GM06990 (cell line): ENCODE measurements at regions not wholly inside any gene's neighbourhood (a gene's known extent, or its start where the extent isn't known, plus 50 kb on each side); places are given as distances from the start of the nearest gene placed in this dataset.
"Not testable (repeated sequence)": the region's sequence is repeated elsewhere in the genome, so short reads cannot be mapped to it uniquely, and the experiment has no call there.

Experiments
- DNase-seq: peaks from one replicate; pipeline ENCODE4 v3.0.0-alpha.2; 2011; ENCODE audit not compliant: insufficient read length; ENCODE audit errors: extremely low read depth
- H3K27me3 ChIP-seq: replicated peaks from 2 replicates; pipeline ENCODE4 v1.6.0; 2011; ENCODE audit warnings: low read length; ENCODE audit not compliant: control insufficient read depth, insufficient read depth
- H3K36me3 ChIP-seq: 2 replicates; pipeline ENCODE4 v1.5.1; 2011; ENCODE audit warnings: low read length; ENCODE audit not compliant: control insufficient read depth, insufficient read depth
- H3K4me3 ChIP-seq: replicated peaks from 2 replicates; pipeline ENCODE4 v1.5.1; 2011; ENCODE audit warnings: low read depth, mild to moderate bottlenecking, control low read depth, low read length
- TF ChIP-seq, protein P1 (sequence below): IDR thresholded peaks from 2 replicates; pipeline ENCODE4 v1.5.1; 2011; ENCODE audit warnings: low read length, control low read depth, mild to moderate bottlenecking, inconsistent platforms; ENCODE audit not compliant: insufficient read depth, poor library complexity, severe bottlenecking

DNA sequence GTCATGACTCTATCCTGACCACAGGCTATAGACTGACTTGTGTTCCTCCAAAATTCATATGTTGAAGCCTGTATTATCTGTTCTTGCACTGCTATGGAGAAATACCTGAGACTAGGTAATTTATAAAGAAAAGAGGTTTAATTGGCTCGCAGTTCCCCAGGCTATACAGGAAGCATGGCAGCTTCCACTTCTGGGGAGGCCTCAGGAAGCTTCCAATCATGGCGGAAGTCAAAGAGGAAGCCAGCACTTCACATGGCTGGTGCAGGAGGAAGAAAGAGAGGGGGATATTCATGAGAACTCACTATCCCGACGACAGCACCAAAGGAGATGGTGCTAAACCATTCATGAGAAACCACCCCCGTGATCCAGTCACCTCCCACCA lies 84.3 kb upstream of the KDM7A start:
- no peak for DNase-seq
- Histone ChIP-seq H3K4me3 (no peak overlapping the region), H3K36me3 (no peaks in the 10 kb centered on the region), H3K27me3 (no peaks in the 10 kb centered on the region; the same call in 1 of the 2 replicates)
- TF ChIP-seq, protein P1, sequence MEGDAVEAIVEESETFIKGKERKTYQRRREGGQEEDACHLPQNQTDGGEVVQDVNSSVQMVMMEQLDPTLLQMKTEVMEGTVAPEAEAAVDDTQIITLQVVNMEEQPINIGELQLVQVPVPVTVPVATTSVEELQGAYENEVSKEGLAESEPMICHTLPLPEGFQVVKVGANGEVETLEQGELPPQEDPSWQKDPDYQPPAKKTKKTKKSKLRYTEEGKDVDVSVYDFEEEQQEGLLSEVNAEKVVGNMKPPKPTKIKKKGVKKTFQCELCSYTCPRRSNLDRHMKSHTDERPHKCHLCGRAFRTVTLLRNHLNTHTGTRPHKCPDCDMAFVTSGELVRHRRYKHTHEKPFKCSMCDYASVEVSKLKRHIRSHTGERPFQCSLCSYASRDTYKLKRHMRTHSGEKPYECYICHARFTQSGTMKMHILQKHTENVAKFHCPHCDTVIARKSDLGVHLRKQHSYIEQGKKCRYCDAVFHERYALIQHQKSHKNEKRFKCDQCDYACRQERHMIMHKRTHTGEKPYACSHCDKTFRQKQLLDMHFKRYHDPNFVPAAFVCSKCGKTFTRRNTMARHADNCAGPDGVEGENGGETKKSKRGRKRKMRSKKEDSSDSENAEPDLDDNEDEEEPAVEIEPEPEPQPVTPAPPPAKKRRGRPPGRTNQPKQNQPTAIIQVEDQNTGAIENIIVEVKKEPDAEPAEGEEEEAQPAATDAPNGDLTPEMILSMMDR, result no peak

DNA sequence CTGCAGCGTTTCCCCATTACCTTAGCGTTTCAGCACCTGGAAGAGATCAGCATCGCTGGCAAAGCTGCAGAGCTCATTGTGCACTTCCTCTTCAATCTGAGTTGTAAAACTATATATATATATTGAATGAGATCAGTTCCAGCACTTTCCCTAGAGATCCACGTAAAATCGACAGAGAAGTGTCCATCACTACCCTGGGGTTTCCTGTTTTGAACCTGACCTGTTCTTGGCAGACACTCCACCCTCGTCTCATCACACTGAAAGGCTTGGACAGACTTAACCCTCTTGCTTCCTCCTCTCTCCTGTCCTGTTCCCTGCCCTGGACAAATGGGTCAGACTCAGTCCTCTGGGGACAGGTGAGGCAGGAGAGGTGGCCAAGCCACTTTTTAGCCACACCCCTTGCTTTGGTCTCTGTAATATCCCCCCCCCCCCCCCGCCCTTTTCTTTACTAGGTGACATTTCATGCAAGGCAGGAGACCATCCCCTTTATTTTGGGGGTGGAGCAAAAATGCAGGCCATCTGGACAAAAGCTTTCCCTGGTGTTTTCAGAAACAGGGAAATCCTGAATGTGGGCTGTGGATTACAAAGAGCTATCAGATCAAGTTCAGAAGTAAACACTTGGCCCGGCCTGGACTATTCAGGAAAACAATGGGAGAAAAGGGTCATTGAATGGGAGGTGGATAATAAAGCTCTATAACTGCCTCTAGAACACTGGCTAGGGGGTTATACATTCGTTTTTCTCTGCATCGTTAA lies 83.7 kb upstream of the KDM7A start:
- TF ChIP-seq, protein P1, result no peak
- no peak overlapping the region for H3K4me3 ChIP-seq
- no peak for DNase-seq
- no peaks in the 10 kb centered on the region for H3K36me3 ChIP-seq
- H3K27me3 ChIP-seq, result no peaks in the 10 kb centered on the region; the same call in 1 of the 2 replicates

DNA sequence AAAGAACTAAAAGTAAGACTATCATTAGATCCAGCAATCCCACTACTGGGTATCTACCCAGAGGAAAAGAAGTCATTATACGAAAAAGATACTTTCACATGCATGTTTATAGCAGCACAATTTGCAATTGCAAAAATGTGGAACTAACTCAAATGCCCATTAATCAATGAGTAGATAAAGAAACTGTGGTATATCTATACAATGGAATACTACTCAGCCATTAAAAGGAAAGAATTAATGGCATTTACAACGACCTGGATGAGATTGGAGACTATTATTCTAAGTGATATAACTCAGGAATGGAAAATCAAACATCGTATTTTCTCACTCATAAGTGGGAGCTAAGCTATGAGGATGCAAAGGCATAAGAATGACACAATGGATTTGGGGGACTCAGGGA lies 80.5 kb upstream of the KDM7A start:
- not testable (repeated sequence) for DNase-seq, H3K4me3 ChIP-seq, H3K36me3 ChIP-seq, H3K27me3 ChIP-seq

DNA sequence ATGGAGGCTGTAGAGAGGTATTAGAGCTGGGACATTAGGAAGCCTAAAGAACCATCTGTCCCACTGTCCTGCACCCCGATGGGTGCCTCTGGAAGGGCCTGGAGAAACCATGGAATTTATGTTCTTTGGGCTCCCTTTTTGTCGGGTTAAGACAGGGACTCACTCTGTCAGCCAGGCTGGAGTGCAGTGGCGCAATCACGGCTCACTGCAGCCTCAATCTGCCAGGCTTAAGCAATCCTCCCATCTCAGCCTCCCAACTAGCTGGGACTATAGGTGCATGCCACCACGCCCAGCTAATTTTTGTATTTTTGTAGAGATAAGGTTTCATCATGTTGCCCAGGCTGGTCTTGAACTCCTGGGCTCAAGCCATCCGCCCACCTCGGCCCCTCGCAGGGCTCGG lies 78.2 kb upstream of the KDM7A start:
- DNase-seq, H3K27me3 ChIP-seq, H3K4me3 ChIP-seq, H3K36me3 ChIP-seq: not testable (repeated sequence)

DNA sequence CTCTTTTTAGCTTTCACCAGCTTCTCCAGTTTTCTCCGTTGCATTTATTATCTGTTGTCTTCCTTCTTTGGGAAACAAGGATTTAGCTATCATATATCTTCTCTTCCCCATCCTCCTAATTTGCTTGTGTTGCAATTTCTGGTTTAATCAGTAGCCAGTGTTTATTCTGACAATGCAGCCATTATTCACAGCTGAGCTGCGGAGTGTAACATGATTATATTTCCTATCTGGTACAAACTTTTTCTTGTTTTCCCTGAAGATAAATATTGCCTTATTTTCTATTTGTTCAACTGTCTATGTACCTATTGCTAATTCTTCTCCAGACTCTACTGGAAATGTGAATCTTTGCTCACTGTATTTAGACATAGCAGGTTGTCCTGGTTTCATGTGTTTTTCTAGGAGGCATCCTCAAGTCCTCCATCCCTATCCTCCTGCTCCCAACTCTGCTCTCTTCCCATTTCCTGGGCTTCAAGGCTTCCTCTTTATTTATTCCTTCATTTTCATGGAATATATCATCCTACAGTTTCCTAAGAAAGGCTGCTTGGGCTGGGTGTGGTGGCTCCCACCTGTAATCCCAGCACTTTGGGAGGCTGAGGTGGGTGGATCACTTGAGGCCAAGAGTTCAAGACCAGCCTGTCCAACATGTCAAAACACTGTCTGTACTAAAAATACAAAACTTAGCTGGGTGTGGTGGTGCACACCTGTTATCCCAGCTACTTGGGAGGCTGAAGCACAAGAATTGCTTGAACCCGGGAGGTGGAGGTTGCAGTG lies 72.4 kb upstream of the KDM7A start:
- H3K27me3 ChIP-seq, result peaks cover 1% of the 10 kb centered on the region; the same call in 1 of the 2 replicates
- TF ChIP-seq, protein P1, result no peak
- no peaks in the 10 kb centered on the region for H3K36me3 ChIP-seq
- H3K4me3 ChIP-seq, result no peak overlapping the region
- no peak for DNase-seq

DNA sequence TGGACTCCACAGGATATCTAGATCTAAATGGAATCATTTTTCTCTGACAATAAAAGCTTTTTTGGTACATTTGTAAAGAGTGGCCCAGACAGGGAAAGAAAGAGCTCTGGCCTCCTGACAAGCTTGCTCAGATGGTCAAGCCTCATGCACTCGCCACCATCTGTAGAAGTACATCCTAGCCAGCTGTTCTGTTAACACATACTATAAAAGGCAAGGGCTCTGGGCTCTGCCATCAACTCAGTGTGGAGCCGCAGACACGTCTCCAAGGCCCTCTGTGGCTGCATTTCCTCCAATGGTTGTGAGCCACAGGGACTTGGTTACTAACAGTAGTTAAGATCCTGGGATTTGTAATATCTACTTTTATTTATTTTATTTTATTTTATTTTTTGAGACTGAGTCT lies 70.8 kb upstream of the KDM7A start:
- DNase-seq, result no peak
- Histone ChIP-seq H3K27me3 (peaks cover 1% of the 10 kb centered on the region; the same call in 1 of the 2 replicates), H3K4me3 (no peak overlapping the region), H3K36me3 (no peaks in the 10 kb centered on the region)
- TF ChIP-seq, protein P1, result no peak
